Activated naive CD8-positive, alpha-beta T cell treated with anti-CD3 and anti-CD28 coated beads for 36 hours (primary cell): ENCODE measurements at regions not wholly inside any gene's neighbourhood (a gene's known extent, or its start where the extent isn't known, plus 50 kb on each side); places are given as distances from the start of the nearest gene placed in this dataset.
"Not testable (repeated sequence)": the region's sequence is repeated elsewhere in the genome, so short reads cannot be mapped to it uniquely, and the experiment has no call there.

Source experiments
- DNase-seq: peaks from one replicate; pipeline ENCODE4 v3.0.0; 2021
- H3K27ac Mint-ChIP-seq: one replicate; pipeline ENCODE4 v1.8.0; 2022; ENCODE audit warnings: mild to moderate bottlenecking, moderate library complexity, mixed read lengths
- H3K27me3 Mint-ChIP-seq: one replicate; pipeline ENCODE4 v1.8.0; 2022; ENCODE audit warnings: mild to moderate bottlenecking, mixed read lengths
- H3K36me3 Mint-ChIP-seq: one replicate; pipeline ENCODE4 v1.8.0; 2021; ENCODE audit warnings: mild to moderate bottlenecking, mixed read lengths
- H3K4me1 Mint-ChIP-seq: one replicate; pipeline ENCODE4 v1.8.0; 2021; ENCODE audit warnings: mixed read lengths
- H3K4me3 Mint-ChIP-seq: one replicate; pipeline ENCODE4 v1.8.0; 2022; ENCODE audit warnings: mild to moderate bottlenecking, moderate library complexity, mixed read lengths
- H3K9me3 Mint-ChIP-seq: one replicate; pipeline ENCODE4 v1.8.0; 2022; ENCODE audit warnings: mixed read lengths

- no peaks in the 10 kb centered on the region for H3K9me3 Mint-ChIP-seq
- no peaks in the 10 kb centered on the region for H3K36me3 Mint-ChIP-seq
- DNase-seq: no peak
- peaks cover 68% of the 10 kb centered on the region for H3K27me3 Mint-ChIP-seq
- no peak overlapping the region for H3K27ac Mint-ChIP-seq
- H3K4me3 Mint-ChIP-seq: no peak overlapping the region
- no peaks in the 10 kb centered on the region for H3K4me1 Mint-ChIP-seq
Observed at GRCh38 chr12:107864235-107864634, 89.7 kb downstream of the ASCL4 start.

DNA sequence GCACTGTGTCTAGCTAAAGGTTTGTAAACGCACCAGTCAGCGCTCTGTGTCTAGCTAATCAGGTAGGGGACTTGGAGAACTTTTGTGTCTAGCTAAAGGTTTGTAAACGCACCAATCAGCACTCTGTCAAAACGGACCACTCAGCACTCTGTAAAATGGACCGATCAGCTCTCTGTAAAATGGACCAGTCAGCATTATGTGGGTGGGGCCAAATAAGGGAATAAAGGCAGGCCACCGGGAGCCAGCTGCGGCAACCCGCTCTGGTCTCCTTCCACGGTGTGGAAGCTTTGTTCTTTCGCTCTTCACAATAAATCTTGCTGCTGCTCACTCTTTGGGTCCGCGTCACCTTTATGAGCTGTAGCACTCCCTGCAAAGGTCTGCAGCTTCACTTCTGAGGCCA, 90.2 kb downstream of the ASCL4 start:
- H3K27me3 Mint-ChIP-seq: peaks cover 69% of the 10 kb centered on the region
- H3K27ac Mint-ChIP-seq, H3K36me3 Mint-ChIP-seq, H3K4me3 Mint-ChIP-seq, H3K4me1 Mint-ChIP-seq, DNase-seq, H3K9me3 Mint-ChIP-seq: not testable (repeated sequence)

- Mint-ChIP-seq H3K36me3 (no peaks in the 10 kb centered on the region), H3K27me3 (peaks cover 40% of the 10 kb centered on the region)
Observed at GRCh38 chr12:107873223-107873622, 98.7 kb downstream of the ASCL4 start.

GRCh38 chr12:107875786-107876185, 101.3 kb downstream of the ASCL4 start:
- Mint-ChIP-seq H3K4me1 (no peaks in the 10 kb centered on the region), H3K27me3 (peaks cover 30% of the 10 kb centered on the region), H3K36me3 (no peaks in the 10 kb centered on the region), H3K9me3 (no peaks in the 10 kb centered on the region), H3K4me3 (no peak overlapping the region), H3K27ac (no peak overlapping the region)
- no peak for DNase-seq

More at GRCh38 chr12:107873223-107873622, 98.7 kb downstream of the ASCL4 start:
- Mint-ChIP-seq H3K4me3 (no peak overlapping the region), H3K4me1 (no peaks in the 10 kb centered on the region), H3K27ac (no peak overlapping the region), H3K9me3 (no peaks in the 10 kb centered on the region)
- no peak for DNase-seq

DNA sequence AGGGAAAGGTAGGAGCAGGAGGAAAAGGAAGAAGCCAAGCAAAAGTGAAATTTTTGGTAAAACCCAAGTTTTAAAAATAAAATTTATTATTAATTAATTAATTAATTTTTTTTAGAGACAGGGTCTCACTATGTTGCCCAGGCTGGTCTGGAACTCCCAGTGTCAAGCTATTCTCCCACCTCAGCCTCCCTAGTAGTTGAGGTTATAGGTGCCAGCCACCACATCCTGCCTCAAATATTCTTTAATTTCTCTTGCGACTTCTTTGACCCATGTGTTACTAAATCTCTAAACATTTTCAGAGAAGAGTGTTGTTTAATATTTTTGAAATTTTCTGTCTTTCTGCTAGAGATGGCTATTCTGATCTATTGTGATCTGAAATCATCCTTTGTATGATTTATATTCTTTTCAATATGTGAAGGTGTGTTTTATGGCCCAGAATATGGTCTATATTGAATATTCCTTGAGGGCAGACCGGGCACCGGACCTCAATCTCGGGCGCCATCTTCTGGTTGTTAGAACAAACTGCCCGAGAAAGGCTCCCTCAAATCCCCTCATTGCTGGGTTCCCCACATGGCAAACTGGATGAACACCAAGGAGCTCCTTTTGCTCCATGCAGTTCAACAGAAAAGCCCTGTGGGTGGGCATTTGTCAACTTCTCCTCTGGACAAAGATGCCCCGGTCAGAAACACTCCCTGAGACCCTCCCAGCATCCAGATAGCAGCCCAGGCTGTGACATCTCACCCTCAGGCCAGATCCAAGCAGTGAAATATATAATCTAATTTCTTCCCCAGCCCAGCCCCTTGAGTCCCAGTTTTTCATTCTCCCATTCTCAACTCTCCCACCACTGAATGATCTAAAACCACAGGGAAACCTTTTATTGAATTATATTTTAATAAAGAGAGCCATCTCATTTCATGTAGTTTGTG, 110.5 kb downstream of the ASCL4 start:
- H3K27me3 Mint-ChIP-seq: peaks cover 11% of the 10 kb centered on the region
- no peaks in the 10 kb centered on the region for H3K36me3 Mint-ChIP-seq
- peak; percentile 36 for DNase-seq
- no peaks in the 10 kb centered on the region for H3K9me3 Mint-ChIP-seq
- H3K4me3 Mint-ChIP-seq: no peak overlapping the region
- peaks cover 4% of the 10 kb centered on the region for H3K4me1 Mint-ChIP-seq
- no peak overlapping the region for H3K27ac Mint-ChIP-seq

GRCh38 chr12:107888789-107889188, 114.3 kb downstream of the ASCL4 start:
- Mint-ChIP-seq H3K36me3 (no peaks in the 10 kb centered on the region), H3K27me3 (peaks cover 21% of the 10 kb centered on the region), H3K4me3 (no peak overlapping the region), H3K9me3 (no peaks in the 10 kb centered on the region), H3K4me1 (peaks cover 4% of the 10 kb centered on the region), H3K27ac (no peak overlapping the region)
- no peak for DNase-seq

- DNase-seq: no peak
- H3K27ac Mint-ChIP-seq: no peak overlapping the region
- H3K27me3 Mint-ChIP-seq: peaks cover 21% of the 10 kb centered on the region
- H3K36me3 Mint-ChIP-seq: no peaks in the 10 kb centered on the region
- no peak overlapping the region for H3K4me3 Mint-ChIP-seq
- H3K4me1 Mint-ChIP-seq: no peaks in the 10 kb centered on the region
- no peaks in the 10 kb centered on the region for H3K9me3 Mint-ChIP-seq
Observed at GRCh38 chr12:107891967-107892366, 117.5 kb downstream of the ASCL4 start.

GRCh38 chr12:107894589-107894988, 120.1 kb downstream of the ASCL4 start:
- peaks cover 42% of the 10 kb centered on the region for H3K27me3 Mint-ChIP-seq
- no peak for DNase-seq
- no peaks in the 10 kb centered on the region for H3K9me3 Mint-ChIP-seq
- no peak overlapping the region for H3K4me3 Mint-ChIP-seq
- no peaks in the 10 kb centered on the region for H3K36me3 Mint-ChIP-seq
- no peaks in the 10 kb centered on the region for H3K4me1 Mint-ChIP-seq
- no peak overlapping the region for H3K27ac Mint-ChIP-seq

DNA sequence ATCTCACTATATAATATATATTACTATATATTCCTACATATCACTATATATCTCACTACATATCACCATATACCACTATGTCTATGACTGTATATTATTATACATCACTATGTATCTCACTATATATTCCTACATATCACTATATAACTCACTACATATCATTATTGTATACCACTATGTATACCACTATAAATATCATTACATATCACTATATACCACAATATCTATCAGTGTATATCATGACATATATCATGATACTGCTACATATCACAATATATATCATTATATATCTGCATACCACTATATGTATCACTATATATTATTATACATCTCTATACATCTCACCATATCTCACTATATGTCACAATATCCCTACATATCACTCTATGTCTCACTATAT, 121.5 kb downstream of the ASCL4 start:
- Mint-ChIP-seq H3K36me3 (no peaks in the 10 kb centered on the region), H3K4me3 (no peak overlapping the region), H3K27me3 (peaks cover 49% of the 10 kb centered on the region), H3K27ac (no peak overlapping the region), H3K9me3 (no peaks in the 10 kb centered on the region), H3K4me1 (no peaks in the 10 kb centered on the region)
- DNase-seq: no peak

DNA sequence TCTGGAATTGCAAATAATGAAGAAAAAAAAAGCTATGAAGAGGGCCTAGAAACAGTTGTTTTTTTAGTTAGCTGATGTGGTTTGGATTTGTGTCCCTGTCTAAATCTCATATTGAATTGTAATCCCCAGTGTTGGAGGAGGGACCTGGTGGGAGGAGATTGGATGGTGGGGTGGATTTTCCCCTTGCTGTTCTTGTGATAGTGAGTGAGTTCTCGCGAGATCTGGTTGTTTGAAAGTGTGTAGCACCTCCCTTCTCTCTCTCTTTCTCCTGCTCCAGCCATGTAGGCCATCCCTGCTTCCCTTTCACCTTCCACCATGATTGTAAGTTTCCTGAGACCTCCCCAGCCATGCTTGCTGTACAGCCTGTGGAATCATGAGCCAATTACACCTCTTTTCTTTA, 126.1 kb downstream of the ASCL4 start:
- H3K36me3 Mint-ChIP-seq: no peaks in the 10 kb centered on the region
- H3K9me3 Mint-ChIP-seq: no peaks in the 10 kb centered on the region
- H3K4me1 Mint-ChIP-seq: peaks cover 10% of the 10 kb centered on the region
- peaks cover 79% of the 10 kb centered on the region for H3K27me3 Mint-ChIP-seq
- H3K27ac Mint-ChIP-seq: no peak overlapping the region
- H3K4me3 Mint-ChIP-seq: no peak overlapping the region
- no peak for DNase-seq

DNA sequence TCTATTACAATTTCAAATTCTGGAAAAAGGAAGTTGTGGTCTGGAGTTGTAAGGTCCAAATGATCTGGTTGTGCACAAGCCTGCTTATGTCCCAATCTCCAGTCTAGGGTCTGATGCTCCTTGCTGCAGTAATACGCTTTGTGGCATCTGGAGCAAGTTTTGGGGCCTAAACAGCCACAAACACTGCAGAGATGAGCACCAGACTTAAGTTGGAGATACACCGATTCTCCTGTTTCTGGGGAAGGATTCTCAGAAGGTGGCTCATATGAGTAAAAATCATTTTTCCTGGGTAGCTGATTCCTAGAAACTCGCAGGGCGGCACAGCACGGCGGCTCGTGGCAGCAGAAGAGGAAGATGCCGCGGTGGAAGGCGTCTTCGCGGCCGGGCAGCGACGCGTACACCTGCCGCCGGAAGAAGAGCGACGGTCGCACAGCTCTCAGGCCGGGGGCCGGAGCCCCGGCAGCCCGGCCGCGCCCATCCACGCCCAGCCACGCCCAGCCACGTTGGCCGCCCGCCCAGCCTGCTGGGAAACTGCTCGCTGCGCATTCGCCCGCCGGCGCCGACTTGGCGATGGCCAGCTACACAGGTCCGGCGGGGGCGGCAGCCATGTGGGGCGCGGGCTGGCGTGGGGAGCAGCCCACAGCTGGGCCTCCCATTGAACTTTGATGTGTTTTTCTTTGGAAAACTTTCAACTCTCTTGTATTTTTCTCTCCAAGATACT, 129.0 kb downstream of the ASCL4 start:
- peaks cover 90% of the 10 kb centered on the region for H3K27me3 Mint-ChIP-seq

DNA sequence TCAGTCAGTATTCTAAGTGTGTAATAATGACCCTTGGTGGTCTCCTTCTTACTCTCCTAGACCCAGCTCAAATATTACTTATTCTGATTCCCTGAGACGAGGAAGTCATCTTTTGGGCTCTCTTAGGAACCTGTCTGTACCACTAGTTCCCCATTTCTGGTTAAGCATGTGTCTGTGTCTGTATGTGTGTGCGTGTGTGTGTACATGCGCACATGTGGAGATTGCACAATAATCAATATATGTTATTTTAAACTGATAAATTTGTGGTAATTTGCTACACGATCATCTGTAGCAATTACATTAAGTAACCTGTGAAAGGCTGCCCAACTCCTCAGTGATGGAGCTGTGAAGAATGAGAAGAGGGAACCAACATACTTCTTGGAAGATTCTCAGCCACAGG, 132.2 kb downstream of the ASCL4 start:
- Mint-ChIP-seq H3K36me3 (no peaks in the 10 kb centered on the region), H3K9me3 (no peaks in the 10 kb centered on the region), H3K27ac (no peak overlapping the region), H3K27me3 (peaks cover 88% of the 10 kb centered on the region), H3K4me3 (no peak overlapping the region), H3K4me1 (peaks cover 10% of the 10 kb centered on the region)
- DNase-seq: no peak

More for the DNA sequence above, 129.0 kb downstream of the ASCL4 start:
- Mint-ChIP-seq H3K36me3 (no peaks in the 10 kb centered on the region), H3K4me3 (peak overlapping the region; percentile 79), H3K9me3 (no peaks in the 10 kb centered on the region), H3K27ac (no peak overlapping the region), H3K4me1 (peaks cover 10% of the 10 kb centered on the region)
- peak; percentile 79 for DNase-seq

- Mint-ChIP-seq H3K27ac (no peak overlapping the region), H3K9me3 (no peaks in the 10 kb centered on the region), H3K36me3 (no peaks in the 10 kb centered on the region), H3K4me1 (peaks cover 3% of the 10 kb centered on the region), H3K4me3 (peak overlapping the region; percentile 71), H3K27me3 (peaks cover 66% of the 10 kb centered on the region)
- DNase-seq: peak; percentile 68
Observed at GRCh38 chr12:107912421-107913004, 138.0 kb downstream of the ASCL4 start.

DNA sequence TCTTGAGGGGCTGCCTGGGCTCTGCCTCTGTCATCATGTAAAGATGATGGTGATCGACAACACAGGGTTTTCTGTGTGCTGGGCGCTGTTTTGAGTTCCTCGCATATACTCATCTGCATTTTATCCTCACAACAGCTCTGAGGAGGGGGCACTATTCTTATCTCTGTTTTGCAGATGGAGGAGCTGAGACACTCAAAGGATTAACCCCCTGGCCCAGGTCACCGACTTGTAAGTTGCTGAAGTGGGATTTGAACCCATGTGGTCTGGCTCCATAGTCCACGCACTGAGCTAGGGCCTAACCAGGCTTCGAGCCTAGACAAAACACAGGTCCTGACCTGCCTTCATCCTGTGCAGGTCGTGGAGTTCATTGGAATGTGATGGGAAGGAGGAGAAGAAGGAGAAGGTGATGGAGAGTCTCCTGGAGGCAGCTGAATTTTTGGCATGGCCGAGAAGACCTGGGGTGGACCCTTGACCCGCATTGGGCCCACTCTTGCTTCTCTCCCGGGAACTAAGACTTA, 140.0 kb downstream of the ASCL4 start:
- H3K4me3 Mint-ChIP-seq: no peak overlapping the region
- no peak for DNase-seq
- peaks cover 58% of the 10 kb centered on the region for H3K27me3 Mint-ChIP-seq
- peaks cover 3% of the 10 kb centered on the region for H3K4me1 Mint-ChIP-seq
- no peak overlapping the region for H3K27ac Mint-ChIP-seq
- H3K9me3 Mint-ChIP-seq: no peaks in the 10 kb centered on the region
- no peaks in the 10 kb centered on the region for H3K36me3 Mint-ChIP-seq
